Spleen (tissue), 7 donors: ENCODE measurements at regions not wholly inside any gene's neighbourhood (a gene's known extent, or its start where the extent isn't known, plus 50 kb on each side); places are given as distances from the start of the nearest gene placed in this dataset.

Source experiments
- POLR2A ChIP-seq, 3 donors: fragments of 450-650 bp; IDR thresholded peaks; one replicate each; pipeline ENCODE4 v1.5.1; 2017; ENCODE audit warnings: antibody characterized with exemption in 3 of 3, mild to moderate bottlenecking in 1 of 3
- TF ChIP-seq, protein P1 (sequence below), 11 experiments: fragments of 200-600 bp in 7 of 11; fragments of 450-650 bp in 4 of 11; sonication (generic) in 4 of 11; IDR thresholded peaks in 8 of 11; conservative IDR thresholded peaks in 3 of 11; 1 replicate in 7 of 11; 2 replicates in 4 of 11; pipeline versions ENCODE4 v1.4.0 to v1.8.0; 2016 to 2021; ENCODE audit warnings: antibody characterized with exemption in 11 of 11, inconsistent platforms in 4 of 11, mild to moderate bottlenecking in 1 of 11
- donor health status: DM: no; HTN: no; CAD: no; lungs with moderate emphysema.
- donor health status: DM: no; HTN: no; CAD: no.
- donor health status: DM: no; HTN: no; CAD: no.

DNA sequence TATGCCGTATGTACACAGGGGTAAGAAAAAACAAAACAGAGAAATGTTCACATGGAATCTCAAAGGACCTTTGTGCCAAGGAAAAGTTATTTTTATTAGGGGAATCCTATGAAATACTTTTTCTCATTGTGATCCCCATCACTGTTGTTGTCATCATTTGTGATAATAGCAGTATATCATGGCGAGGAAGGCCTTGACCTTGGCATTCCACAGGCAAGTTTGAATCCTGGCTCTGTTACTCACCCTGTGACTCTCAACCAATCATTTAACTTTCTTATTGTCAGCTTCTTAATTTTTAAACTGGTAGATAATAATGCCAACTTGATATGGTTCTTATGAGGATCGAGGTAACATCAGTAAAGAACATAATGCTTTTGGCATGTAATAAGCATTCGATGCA, 142.2 kb upstream of the DDHD1 start:
- TF ChIP-seq, protein P1, sequence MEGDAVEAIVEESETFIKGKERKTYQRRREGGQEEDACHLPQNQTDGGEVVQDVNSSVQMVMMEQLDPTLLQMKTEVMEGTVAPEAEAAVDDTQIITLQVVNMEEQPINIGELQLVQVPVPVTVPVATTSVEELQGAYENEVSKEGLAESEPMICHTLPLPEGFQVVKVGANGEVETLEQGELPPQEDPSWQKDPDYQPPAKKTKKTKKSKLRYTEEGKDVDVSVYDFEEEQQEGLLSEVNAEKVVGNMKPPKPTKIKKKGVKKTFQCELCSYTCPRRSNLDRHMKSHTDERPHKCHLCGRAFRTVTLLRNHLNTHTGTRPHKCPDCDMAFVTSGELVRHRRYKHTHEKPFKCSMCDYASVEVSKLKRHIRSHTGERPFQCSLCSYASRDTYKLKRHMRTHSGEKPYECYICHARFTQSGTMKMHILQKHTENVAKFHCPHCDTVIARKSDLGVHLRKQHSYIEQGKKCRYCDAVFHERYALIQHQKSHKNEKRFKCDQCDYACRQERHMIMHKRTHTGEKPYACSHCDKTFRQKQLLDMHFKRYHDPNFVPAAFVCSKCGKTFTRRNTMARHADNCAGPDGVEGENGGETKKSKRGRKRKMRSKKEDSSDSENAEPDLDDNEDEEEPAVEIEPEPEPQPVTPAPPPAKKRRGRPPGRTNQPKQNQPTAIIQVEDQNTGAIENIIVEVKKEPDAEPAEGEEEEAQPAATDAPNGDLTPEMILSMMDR (IDR thresholded peaks at IDR 0.05 in 8 of 11, conservative IDR thresholded peaks at IDR 0.05 in 3 of 11) = no peak
- no peak for TF ChIP-seq POLR2A (IDR thresholded peaks at IDR 0.05)
